ENCODE measurements at regions not wholly inside any gene's neighbourhood (a gene's known extent, or its start where the extent isn't known, plus 50 kb on each side); places are given as distances from the start of the nearest gene placed in this dataset.

DNA sequence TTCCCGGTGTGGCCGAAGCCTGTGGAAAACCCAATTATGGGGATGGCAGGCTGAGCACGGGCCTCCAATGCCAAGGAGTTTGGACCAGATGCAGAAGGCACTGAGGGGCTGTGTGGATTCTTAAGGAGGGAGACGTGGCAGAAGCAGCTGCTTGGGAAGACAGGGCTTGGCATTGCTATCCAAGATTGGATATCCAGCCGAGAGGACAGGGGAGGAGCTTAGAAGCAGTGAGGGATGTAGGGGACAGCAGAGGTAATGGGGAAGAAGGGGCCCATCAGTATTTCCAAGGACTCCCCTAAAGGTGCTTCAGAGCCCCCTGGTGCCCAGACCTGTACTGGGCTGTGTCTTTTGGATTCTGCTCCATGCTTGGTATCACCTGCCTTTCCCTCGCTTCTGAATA is 112.8 kb upstream of the TLE3 start:
- no peak for DNase-seq

DNA sequence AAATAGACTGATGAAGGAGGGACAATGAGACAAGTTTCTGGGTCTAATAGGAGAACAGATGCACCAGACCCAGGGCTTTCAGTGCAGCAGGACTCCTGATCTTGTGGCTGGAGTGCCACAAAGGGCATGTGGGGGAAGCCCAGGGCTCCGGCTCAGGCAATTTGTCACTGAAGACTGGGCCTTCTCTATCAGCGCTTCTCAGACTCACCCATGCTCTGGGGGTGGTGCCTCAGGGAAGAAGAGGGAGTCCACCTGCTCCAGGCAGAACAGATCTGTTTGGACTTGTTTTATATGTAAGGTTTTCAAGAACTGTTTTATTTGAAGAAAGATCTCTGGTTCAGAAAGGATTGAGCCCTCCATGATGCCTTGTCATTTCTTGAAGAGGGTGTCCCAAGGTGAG is 112.4 kb upstream of the TLE3 start:
- DNase-seq: no peak

DNA sequence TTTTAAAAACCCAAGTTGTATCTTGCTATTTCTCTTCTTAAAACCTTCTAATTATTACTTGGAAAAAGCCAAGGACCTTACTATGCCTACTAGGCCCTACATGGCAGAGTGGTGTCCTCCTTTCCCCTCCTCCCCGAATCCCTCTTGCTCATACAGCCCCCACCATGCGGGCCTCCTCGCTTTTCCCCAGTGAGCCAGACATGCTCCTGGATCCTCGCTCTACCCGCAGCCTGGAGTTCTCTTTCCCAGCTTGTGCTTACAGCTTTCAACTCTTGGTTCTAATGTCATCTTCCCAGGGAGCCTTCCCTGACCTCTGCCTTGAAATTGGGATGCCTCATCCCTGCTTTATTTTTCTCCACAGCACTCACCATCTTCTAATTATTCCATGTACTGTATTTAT is 111.8 kb upstream of the TLE3 start:
- no peak for DNase-seq

DNA sequence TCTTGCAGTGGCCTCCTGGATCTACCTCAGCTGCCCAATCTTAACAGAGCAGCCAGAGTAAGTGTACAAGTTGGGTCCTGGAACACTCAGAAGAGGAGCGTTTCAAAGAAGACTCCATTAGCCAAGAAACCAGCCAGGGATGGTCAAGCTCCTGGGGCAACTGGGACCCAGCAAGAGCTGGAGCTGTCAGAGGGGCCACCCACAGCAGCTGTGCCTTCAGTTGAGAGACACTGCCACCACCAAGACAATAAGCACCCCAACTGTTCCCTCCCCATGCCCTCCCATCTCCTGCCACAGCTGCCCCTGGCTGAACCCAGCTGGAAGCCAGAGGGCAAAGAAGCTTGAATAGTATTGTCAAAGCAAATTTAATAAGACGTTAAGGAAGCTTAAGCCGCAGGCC is 110.6 kb upstream of the TLE3 start:
- no peak for DNase-seq

DNA sequence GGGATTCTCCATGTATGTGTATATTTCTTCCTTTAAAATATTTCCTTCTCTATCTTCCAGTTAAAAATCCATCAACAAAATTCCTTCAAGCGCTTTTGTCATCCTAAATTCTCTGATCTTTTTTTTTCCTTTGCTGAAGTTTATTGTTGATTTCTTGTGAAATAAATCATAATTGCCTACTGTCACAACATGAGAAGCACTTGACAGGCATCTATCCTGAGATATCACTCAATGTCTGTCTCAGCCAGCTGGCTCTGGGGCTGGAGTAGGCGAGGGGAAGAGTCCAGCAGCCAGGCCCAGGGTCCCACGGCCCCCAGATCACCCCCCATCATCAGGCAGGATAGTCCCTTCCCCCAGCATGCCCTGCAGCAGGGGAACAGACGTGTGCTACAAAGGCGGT is 109.0 kb upstream of the TLE3 start:
- DNase-seq: no peak

DNA sequence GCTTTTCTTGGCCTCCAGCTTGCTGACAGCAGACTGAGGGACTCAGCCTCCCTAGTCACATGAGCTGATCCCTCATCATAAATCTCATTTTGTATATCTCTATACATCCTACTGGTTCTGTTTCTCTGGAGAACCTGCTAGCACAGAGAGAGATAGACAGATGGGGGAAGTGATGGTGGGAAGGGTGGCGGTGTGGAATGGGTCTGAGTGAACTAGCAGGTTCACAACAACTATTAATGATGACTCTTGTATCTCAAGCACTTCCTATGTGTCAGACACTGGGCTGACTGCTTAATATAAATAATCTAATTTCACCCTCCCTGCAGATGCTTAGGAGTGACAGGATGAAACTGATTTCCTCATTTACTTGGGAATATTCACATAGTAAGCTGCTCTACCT is 106.9 kb upstream of the TLE3 start:
- DNase-seq: no peak

DNA sequence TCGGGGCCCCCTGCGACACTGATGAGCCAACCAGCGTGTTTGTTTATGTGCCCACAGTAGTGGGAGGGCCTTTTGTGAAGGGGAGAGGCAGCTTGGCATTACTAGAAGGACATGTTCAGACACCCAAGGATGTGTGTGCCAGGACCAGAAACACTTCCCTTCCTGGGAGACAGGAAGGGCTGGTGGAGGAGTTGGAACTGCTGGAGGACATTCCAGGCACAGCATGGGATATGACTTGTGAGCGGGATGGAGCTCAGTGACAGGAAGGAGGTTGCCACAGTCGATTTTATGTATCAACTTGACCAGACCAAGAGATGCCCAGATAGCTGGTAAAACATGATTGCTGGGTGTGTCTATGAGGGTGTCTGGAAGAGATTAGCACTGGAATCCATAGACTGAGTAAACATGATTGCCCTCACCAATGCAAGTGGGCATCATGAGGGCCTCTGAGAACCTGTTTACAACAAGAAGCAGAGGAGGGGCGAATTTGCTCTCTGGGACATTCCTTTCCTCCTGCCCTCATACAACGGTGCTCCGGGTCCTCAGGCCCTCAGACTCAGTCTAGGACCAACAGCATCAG is 106.4 kb upstream of the TLE3 start:
- no peak for DNase-seq

DNA sequence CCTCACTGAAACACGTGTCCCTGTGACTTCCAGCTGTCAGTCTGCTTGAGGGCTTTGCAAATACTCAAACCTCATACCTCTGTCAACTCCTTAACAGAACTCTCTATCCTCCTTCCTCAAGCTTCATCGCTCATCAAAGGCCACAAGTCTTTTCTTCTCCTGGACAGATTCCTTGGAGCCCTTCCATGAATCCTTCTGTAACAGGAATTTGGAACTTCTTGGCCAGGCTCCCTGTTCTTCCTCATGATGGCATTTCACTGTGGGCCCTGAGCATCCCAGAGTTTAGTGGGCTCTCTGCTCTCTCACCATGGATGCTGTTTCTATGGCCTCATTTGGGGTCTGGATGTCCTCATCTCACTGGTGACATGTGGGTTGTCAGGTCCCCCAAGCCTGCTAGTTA is 105.0 kb upstream of the TLE3 start:
- no peak for DNase-seq

DNA sequence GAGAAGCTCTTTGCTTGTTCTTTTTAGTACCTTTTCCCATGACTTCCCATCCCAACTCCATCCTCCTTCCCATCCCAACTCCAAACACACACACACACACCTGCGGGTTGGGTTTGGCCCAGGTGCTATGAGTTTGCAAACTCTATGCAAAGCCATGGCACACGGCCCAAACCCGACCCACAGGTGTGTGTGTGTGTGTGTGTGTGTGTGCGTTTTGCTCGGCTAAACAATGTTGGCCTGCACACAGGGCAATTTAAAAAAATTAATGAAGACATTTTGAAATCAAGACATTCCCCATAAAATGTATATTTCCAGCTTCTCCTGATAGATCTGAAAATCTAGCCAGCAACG is 103.7 kb upstream of the TLE3 start:
- no peak for DNase-seq

DNA sequence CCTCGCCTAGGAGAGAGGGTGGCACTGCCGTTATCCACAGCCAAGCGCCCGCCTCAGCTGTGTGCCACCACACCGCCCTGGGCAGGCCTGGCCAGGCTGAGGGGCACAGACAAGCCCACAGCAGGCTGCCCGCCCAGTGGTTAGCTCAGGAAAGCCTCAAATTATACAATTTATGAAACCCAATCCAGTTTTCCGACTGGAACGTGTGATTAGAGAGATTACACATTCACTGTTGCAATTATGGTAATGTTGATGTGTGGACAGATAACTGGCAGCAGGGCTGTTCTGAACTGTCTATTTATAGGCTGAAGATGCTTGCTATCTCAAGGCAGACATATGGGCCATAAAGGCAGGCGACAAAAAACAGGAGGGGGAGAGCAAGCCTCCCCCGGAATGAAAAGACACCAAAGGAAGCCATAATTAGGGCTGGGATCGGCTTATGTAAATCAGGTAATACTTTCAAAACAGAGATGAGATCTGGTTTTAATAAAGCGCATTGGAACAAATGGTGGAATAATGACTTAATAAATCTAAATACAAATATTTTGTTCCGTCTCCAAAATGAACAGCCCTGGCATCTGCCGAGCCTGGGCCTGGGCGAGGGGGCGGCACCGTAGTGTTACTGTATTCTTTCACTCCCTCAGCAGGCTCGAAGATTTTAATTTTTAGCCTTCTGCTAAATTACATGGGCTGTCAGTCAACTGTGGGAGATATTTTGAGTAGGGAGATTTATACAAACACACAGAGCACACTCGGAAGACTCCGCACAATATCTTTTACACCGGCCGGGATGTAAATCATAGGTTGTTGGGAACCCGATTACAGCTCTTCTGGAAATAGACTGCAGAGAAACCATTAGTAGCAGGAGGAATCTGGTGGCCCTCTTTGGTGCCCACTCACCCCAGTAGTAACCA is 103.1 kb upstream of the TLE3 start:
- DNase-seq: no peak

DNA sequence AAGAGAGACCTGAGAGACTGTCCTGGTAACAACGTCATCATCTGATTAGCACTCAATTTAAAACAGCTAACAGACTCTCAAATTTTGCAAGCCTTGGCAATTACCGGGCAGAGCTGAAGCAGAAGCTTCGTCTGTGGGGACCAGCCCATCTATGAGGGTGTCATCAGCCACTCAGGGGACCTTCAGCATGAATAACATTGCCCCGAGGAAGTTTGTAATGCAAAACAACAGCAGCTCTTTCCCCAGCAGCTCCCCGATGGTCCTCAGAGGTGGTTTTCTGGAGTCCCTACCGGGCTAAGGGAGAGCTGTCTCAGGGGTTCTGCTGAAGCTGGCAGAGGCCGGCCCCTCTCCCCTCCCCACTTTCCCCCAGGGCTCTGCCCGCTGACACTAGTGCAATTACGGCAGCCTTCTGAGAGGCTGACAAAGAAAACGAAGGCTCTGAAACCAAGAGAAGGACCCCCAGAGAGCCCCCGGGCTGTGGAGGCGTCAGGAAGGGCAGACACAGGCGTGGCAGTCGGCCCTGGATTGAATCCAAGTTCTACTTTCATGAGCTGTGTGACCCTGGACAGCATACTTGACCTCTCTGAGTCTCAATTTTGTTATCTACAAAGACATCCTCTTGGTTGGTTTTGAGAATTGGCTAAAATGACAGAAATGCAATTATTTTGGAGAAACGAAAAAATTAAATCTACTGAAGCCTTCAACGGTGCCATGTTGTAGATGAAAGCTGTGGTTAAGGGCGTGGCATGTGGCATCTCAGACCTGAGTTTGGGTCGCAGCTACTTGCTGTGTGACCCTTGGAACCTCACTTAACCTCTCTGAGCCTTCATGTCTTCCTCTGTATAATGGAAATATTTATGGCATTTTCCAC is 102.1 kb upstream of the TLE3 start:
- DNase-seq: no peak

DNA sequence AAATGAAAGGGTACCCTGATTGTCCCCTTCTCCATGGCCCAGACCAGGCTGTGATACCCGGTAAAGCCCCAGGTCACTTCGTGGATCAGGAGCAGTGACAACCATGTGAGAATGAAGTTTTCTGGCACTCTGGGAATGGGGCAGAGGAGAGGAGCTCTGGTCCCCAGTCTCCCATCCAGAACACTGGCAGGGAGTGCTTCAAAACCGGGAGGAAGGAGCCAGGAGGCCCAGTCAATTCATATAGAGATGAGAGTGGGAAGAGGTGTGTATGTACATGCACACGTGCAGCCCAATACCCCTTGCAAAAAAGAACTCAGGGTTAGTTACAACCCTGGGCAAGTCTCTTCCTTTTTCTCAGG is 101.4 kb upstream of the TLE3 start:
- no peak for DNase-seq

DNA sequence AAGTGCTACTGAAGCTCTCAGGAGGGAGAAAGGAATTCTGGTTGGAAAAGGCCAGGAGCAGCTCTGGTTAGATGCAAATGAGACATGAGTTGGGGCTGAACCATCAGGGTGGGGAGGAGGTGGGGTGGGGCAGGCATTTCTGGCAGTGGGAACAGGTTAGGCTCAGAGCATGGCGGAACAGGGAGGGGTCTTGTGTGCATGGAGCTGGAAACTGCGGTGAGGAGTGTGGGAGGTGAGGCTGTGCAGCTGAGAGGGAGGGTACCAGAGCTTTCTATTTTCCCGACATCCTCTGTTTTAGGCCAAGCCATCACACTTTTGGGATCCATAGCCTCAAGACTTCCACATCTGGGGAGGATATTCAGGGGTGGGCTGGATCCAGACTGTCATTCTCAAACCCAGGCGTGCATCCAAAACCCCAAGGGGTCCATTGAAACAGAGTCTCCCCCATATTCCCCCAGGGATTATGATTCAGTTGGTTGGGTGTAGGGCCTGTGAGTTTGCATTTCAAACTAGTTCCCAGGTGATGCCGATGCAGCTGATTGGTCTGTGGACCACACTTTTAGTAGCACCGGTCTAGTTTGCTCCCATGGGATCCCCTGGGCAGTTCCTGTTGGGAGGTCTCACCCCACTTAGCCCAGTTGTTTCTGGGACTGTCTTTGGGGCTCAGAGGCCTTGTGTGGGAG is 100.9 kb upstream of the TLE3 start:
- no peak for DNase-seq

DNA sequence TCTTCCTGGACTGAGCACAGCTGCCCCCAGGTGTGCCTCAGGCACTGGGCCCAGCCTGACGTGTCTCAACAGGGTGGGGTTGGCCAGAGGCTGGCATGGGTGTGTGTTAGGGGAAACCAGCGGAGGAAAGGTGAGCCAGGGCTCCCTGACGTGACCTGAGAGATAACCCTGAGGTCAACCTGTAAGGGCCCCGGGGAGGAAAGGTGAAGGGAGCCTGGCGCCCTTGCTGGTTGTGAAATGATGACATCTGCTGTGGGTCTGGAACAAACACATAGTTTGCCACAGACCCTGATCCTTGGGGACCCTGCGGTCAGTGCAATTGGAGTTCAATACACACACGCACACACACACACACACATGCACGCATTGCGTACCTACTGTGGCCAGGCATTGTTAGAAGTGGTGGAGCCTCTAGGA is 100.2 kb upstream of the TLE3 start:
- no peak for DNase-seq

DNA sequence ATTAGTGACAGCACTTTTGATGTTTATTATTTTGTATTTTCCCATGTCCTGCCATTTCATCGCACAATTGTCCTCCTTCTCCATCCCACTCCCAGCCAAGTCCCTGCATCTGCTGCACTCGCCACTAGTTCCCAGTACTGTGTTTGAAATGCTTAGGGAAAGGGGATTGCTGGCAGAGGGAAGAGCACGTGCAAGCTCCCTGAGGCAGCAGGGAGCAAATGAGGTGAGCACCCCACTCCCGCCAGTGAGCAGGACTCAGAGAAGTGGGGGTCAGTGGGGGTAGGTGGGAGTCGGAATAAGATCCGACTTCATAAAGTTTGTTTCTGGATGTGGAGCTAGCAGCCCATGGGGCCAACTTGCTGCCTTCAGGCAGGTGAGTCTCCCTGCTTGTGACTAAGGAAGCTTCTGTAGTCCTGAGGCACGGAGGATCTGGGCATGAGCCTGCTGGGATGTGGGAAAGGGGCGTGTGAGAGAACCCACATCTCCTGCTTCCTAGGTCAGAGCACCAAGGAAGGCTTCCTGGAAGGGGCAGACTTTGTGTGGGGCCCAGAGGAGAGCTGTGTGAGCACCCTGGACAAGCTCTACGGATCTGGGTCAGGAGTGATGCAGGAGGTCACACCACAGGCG is 99.7 kb upstream of the TLE3 start:
- DNase-seq: no peak

DNA sequence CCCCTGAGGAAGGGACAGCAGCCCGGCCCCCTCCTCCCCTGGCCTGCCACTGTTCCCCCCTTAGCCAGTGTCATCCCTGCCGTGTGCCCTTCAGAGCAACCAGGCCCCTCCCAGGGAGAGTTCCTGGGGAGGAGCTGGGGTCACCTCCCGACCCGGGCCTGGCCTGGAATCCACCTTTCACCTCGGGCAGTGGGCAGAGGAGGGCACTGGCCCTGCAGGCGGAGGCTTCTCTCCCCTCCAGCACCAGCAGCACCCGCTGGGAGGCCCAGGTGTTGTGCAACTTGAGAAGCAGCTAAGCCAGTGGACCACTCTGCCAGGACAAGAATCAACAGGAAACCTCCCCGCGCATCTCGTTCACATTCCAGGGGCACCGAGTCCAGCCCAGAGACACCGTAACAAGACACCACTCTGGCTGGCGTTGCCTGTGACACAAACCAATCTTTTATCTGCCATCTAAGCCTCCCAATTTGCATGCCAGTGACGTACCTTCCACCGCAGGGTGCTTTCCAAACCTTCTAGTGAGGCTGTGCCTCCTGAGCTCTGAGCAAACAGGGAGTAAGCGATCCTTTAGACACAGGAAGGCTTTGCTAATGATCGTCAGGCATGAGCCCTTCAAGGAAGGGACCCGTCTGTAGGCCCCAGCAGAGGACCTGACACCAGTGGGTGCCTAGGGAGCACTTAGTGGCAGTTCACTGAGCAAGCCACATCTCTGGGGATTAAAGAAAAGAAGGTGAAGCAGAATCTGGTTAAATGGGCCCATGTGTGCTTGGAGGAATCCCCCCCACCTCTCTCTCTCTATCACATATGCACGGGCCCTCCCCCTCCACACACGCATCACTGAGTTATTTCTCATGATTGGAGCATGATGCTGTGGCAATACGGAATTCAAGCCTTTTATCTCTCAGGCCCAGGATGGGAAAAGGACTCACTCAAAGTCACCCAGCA is 98.9 kb upstream of the TLE3 start:
- peak; percentile 42 for DNase-seq

DNA sequence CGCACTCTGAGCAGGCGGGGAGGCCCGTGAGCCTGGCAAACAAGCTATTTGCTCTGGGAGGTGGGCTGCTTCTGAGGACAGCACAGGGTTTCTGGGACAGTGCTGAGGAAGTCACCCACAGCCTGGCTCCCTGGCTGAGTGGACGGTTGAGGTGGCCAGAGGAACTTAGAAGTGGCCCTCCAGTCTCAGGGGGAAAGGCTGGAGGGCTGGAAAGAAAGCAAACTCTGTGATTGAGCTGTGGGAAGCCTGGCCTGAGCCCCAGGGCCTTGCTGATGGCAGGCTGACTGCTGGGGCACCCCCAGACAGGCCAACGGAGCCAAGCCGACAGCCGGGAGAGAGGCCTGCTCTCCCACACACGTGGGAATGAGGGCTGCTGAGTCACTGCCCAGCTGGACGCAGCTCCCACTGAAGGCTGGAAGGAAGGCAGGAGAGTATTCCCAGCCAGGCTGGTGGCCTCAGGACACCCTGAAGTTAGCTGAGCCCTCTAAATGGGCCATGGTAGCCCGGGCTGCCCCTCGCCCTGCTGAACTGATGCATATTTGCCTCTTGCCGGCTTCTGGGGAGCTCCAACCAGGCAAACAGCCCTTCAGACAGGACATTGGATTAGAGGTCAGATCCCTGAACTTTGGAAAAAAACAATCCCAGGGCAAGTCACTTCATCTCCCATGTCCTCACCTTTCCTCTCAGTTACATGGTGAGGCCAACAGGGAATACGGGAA is 98.0 kb upstream of the TLE3 start:
- DNase-seq: peak; percentile 55

DNA sequence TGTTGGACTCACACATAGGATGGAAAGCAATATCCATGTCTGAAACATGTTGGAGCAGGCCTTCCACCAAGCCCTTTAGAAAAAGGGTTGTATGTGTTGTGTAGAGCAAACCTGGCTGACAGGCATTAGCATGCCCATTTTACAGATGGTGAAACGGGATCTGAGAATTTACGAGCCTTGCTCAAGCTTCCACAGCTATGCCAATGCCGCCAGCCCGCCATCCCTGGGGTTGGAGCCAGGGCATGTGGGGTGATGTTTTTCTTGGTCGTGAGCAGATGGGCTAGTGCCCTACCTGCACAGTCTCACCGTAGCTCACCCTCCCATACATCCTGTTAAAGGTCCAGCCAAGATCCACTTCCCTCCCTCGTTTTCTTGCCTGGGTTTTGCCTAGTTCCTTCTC is 97.5 kb upstream of the TLE3 start:
- no peak for DNase-seq

DNA sequence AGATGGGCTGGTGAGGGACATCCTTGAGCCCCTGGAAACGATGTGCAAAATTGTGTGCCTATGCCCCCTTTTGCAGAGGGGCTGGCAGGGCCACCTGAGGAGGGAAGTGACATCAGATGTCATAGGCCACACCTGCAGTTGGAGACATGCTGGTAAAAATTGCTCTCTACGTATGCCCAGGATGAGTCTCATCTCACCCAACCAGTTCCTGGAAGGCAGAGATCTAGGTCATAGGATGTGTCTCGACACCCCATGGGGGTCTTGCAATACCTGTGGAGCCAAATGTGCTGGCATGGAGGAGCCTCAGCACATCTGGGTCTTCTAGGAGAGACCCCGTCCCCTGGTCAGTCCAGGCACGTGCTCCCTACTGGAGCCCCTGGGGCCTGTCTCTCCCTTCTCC is 96.5 kb upstream of the TLE3 start:
- DNase-seq: no peak

DNA sequence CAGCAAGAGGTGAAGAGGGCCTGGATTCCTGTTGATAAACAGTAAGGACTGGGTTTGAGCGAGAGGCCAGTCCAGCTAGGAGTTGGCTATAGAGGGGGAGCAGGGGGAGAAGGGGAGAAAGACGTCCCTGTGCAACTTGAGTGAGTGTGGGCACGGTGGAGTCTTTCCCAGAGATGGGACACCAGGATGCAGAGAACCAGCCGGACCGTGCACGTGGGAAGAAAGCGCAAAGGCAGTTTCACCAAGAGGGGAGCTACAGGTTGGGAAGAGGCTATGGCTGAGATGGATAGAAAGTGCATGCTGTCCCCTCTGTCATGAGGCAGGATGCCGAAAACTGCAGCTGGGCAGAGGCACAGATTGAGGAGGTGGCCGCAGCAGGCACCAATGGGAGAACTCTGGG is 96.0 kb upstream of the TLE3 start:
- DNase-seq: no peak

DNA sequence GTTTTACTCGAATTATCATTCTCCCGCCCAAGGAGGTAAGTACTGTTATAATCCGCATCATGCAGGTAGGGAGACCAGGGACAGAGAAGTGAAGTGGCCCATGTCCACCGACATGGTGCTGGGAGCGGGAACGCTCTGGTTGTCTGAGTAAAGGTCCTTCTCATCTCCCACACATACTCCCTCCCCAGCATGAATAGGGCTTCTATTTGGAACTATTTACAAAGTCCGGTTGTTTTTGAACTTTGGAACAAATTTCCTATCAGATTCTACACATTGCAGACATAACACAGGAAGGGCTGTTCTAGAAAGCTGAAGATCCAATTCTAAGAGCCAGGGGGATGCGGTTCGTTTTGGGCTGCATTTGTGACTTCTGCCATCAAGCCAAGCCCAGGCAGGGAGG is 94.8 kb upstream of the TLE3 start:
- no peak for DNase-seq
